ENCODE measurements at regions not wholly inside any gene's neighbourhood (a gene's known extent, or its start where the extent isn't known, plus 50 kb on each side); places are given as distances from the start of the nearest gene placed in this dataset.
A peak's percentile ranks its signal among the peaks of the same experiment; 100 is the strongest.

- Histone ChIP-seq H3K4me3 (ENCODE audit: insufficient read depth, low read depth, low read length, poor library complexity, severe bottlenecking) (no peak overlapping the region), H3K4me1 (ENCODE audit: control insufficient read depth, insufficient read depth, low read length, poor library complexity, severe bottlenecking) (no peaks in the 10 kb centered on the region), H3K9me3 (ENCODE audit: control insufficient read depth, low read length) (no peaks in the 10 kb centered on the region), H3K27ac (ENCODE audit: insufficient read depth, low read length, poor library complexity, severe bottlenecking) (no peak overlapping the region), H3K27me3 (replicated peaks; ENCODE audit: control insufficient read depth, insufficient read depth, low read length, poor library complexity, severe bottlenecking) (no peaks in the 10 kb centered on the region), H3K36me3 (ENCODE audit: control insufficient read depth, insufficient read depth, low read length) (no peaks in the 10 kb centered on the region)
- DNase-seq, result no peak
Measured at GRCh38 chr1:240682166-240682858, 70.4 kb upstream of the GREM2 start.

GRCh38 chr1:240672132-240672811, 60.3 kb upstream of the GREM2 start:
- DNase-seq, result no peak
- no peaks in the 10 kb centered on the region for H3K27me3 ChIP-seq (replicated peaks; ENCODE audit: control insufficient read depth, insufficient read depth, low read length, poor library complexity, severe bottlenecking)
- no peaks in the 10 kb centered on the region for H3K36me3 ChIP-seq (ENCODE audit: control insufficient read depth, insufficient read depth, low read length)
- no peak overlapping the region for H3K4me3 ChIP-seq (ENCODE audit: insufficient read depth, low read depth, low read length, poor library complexity, severe bottlenecking)
- no peaks in the 10 kb centered on the region for H3K9me3 ChIP-seq (ENCODE audit: control insufficient read depth, low read length)
- H3K4me1 ChIP-seq (ENCODE audit: control insufficient read depth, insufficient read depth, low read length, poor library complexity, severe bottlenecking), result no peaks in the 10 kb centered on the region
- H3K27ac ChIP-seq (ENCODE audit: insufficient read depth, low read length, poor library complexity, severe bottlenecking), result no peak overlapping the region

- Histone ChIP-seq H3K4me1 (ENCODE audit: control insufficient read depth, insufficient read depth, low read length, poor library complexity, severe bottlenecking) (no peaks in the 10 kb centered on the region), H3K27ac (ENCODE audit: insufficient read depth, low read length, poor library complexity, severe bottlenecking) (no peak overlapping the region), H3K9me3 (ENCODE audit: control insufficient read depth, low read length) (no peaks in the 10 kb centered on the region), H3K36me3 (ENCODE audit: control insufficient read depth, insufficient read depth, low read length) (no peaks in the 10 kb centered on the region), H3K27me3 (replicated peaks; ENCODE audit: control insufficient read depth, insufficient read depth, low read length, poor library complexity, severe bottlenecking) (no peaks in the 10 kb centered on the region), H3K4me3 (ENCODE audit: insufficient read depth, low read depth, low read length, poor library complexity, severe bottlenecking) (no peak overlapping the region)
- DNase-seq, result no peak
Measured at GRCh38 chr1:240667351-240667750, 55.4 kb upstream of the GREM2 start.

- no peaks in the 10 kb centered on the region for H3K27me3 ChIP-seq (replicated peaks; ENCODE audit: control insufficient read depth, insufficient read depth, low read length, poor library complexity, severe bottlenecking)
- no peaks in the 10 kb centered on the region for H3K9me3 ChIP-seq (ENCODE audit: control insufficient read depth, low read length)
- DNase-seq, result peak in 1 of 3 donors; percentile 1
- H3K27ac ChIP-seq (ENCODE audit: insufficient read depth, low read length, poor library complexity, severe bottlenecking), result no peak overlapping the region
- H3K4me1 ChIP-seq (ENCODE audit: control insufficient read depth, insufficient read depth, low read length, poor library complexity, severe bottlenecking), result no peaks in the 10 kb centered on the region
- no peaks in the 10 kb centered on the region for H3K36me3 ChIP-seq (ENCODE audit: control insufficient read depth, insufficient read depth, low read length)
- H3K4me3 ChIP-seq (ENCODE audit: insufficient read depth, low read depth, low read length, poor library complexity, severe bottlenecking), result no peak overlapping the region
Measured at GRCh38 chr1:240666568-240667198, 54.7 kb upstream of the GREM2 start.

- Histone ChIP-seq H3K27me3 (replicated peaks; ENCODE audit: control insufficient read depth, insufficient read depth, low read length, poor library complexity, severe bottlenecking) (no peaks in the 10 kb centered on the region), H3K9me3 (ENCODE audit: control insufficient read depth, low read length) (no peaks in the 10 kb centered on the region), H3K4me1 (ENCODE audit: control insufficient read depth, insufficient read depth, low read length, poor library complexity, severe bottlenecking) (no peaks in the 10 kb centered on the region), H3K36me3 (ENCODE audit: control insufficient read depth, insufficient read depth, low read length) (no peaks in the 10 kb centered on the region), H3K27ac (ENCODE audit: insufficient read depth, low read length, poor library complexity, severe bottlenecking) (no peak overlapping the region), H3K4me3 (ENCODE audit: insufficient read depth, low read depth, low read length, poor library complexity, severe bottlenecking) (no peak overlapping the region)
- DNase-seq, result no peak
Measured at GRCh38 chr1:240663169-240663879, 51.4 kb upstream of the GREM2 start.

Data from effector memory CD4-positive, alpha-beta T cell (primary cell).